Epithelial cell of esophagus (primary cell): ENCODE measurements at regions not wholly inside any gene's neighbourhood (a gene's known extent, or its start where the extent isn't known, plus 50 kb on each side); places are given as distances from the start of the nearest gene placed in this dataset.

Source experiments
- DNase-seq: peaks from one replicate; pipeline ENCODE4 v3.0.0; 2010; ENCODE audit warnings: low read depth
- H3K4me3 ChIP-seq: 2 replicates; pipeline ENCODE4 v1.5.1; 2011; ENCODE audit warnings: mild to moderate bottlenecking, low read length, control low read depth
- TF ChIP-seq, protein P1 (sequence below): IDR thresholded peaks from 2 replicates; pipeline ENCODE4 v1.5.1; 2011; ENCODE audit warnings: low read depth, mild to moderate bottlenecking, low read length, control low read depth, inconsistent platforms; ENCODE audit not compliant: insufficient read depth; ENCODE audit errors: missing control alignments

DNA sequence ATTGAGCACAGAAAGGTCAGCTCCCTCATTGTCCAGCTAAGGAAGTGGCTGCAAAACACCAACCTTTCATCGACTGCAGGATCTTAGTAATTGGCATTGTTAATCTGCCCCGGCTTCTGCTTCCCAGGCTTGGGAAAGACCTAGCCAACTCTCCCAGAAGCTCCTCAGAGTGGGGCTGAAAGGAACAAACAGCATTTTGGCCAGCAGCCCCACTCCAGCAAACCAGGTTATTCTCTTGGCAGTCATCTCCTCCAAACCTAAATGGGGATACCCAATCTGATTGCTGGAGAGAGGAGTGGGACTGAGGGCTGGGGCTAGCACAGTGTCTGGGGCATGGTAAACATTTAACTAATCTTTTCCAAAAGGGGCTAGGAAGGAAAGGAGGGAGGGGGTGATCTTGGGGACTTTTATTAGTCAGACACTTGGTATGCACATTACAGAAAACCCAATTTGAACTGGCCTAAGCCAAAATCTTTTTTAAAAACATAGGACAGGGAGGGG lies 294.4 kb downstream of the MN1 start:
- TF ChIP-seq, protein P1, sequence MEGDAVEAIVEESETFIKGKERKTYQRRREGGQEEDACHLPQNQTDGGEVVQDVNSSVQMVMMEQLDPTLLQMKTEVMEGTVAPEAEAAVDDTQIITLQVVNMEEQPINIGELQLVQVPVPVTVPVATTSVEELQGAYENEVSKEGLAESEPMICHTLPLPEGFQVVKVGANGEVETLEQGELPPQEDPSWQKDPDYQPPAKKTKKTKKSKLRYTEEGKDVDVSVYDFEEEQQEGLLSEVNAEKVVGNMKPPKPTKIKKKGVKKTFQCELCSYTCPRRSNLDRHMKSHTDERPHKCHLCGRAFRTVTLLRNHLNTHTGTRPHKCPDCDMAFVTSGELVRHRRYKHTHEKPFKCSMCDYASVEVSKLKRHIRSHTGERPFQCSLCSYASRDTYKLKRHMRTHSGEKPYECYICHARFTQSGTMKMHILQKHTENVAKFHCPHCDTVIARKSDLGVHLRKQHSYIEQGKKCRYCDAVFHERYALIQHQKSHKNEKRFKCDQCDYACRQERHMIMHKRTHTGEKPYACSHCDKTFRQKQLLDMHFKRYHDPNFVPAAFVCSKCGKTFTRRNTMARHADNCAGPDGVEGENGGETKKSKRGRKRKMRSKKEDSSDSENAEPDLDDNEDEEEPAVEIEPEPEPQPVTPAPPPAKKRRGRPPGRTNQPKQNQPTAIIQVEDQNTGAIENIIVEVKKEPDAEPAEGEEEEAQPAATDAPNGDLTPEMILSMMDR, result no peak
- H3K4me3 ChIP-seq, result no peak overlapping the region
- DNase-seq, result no peak

DNA sequence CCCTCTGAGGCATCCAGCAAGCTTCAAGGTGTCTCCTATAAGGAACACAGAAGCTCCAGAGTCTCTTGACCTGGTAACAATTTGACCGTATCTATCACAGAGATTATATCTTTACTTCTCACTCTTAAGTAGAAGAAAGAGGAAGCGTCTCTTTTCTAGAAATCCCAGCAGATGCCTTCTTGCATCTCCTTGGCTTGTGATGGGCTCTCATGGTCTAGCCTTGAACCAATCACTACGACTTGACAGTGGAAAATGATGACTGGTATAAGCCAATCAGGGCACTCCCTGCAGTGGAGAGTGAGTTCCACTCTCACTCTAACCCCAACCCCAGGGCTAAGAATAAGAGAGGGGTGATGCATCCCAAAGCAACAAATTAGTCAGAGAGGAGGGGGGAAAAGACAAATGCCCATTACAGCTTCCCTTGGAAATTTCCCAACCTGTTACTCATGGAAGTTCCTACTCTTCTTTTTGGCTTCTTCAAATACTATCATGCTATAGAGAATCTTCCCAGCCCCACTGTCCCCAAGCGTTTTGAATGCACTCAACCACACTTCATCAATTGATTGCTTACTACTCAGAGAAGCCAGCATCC lies 293.5 kb downstream of the MN1 start:
- H3K4me3 ChIP-seq, result no peak overlapping the region
- peak; percentile 61 for DNase-seq
- TF ChIP-seq, protein P1, result no peak

DNA sequence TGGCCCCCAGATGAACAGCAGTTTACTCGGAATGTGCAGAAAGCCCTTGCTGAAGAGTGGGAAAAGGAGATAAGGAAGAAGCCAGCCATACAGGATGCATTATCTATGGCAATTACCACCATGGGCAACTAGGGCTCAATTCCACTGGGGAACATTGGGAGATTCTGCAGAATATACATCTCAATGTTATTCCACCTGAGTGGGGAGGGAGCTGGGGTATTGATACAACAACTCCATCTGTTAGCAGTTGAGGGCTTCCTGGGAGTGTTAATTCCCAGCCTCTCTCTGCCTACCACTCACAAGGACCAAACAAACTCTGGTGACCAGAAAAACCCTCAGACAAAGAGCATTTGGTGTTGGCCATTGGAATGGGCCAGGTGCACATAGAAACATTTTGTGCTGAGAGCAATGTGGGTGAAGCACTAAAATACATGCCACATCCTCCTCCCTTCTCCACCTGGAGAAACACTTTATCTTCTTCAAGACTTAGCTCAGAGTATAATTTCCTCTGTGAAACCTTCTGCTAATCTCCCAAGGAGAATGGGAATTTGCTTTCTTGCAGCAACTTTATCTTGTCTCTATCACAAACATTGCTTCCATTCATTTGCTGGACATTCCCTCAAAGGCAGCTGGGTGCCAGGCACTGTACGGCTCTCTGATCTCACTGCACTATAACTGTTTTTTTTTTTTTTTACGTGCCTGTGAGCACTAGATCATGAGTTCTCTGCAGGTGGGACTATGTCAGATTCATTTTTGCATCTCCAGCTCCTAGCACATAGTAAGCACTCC lies 292.2 kb downstream of the MN1 start:
- TF ChIP-seq, protein P1, result no peak
- H3K4me3 ChIP-seq, result no peak overlapping the region
- no peak for DNase-seq

DNA sequence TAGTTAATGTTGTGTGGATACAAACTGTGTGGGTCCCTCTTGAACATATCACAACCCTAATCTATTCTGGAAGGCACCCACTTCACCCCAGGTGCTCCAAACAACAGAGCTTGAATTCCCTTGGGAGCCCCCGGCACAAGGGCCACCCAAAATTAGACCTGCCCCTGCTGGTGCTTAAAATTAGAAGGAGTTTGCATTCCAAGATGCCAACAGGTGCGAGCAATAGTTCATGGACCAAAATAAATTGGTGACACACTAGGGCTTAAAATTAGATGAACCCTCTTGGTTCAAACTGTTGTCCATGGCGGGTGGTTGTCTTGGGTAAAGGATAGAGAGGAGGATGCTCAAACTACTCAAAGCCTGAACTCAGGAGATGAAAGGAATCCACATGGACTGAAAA lies 291.5 kb downstream of the MN1 start:
- no peak overlapping the region for H3K4me3 ChIP-seq
- TF ChIP-seq, protein P1, result no peak
- DNase-seq, result no peak

DNA sequence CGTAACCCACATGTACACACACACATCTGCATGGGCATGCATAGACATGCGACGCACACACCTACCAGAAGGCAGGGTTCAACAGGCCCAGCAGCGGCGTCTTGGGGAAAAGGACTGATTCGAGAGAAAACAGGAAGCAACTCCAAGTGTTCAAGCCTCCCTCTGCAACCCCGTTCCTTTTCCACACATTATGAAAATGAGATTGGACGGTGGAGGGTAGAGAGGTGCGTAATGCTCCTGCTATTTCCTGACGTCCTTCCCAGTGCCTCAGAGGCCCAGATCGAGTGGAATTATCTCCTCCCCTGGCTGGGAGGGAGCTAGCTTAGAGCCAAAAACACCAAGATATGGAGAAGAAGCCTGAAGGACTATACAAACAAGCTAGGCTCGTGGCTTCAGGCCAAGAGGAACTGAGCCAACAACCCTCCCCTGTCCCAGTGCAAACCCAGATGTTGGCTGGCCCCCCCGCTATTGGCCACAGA lies 289.2 kb downstream of the MN1 start:
- TF ChIP-seq, protein P1, result no peak
- DNase-seq, result peak; percentile 100
- H3K4me3 ChIP-seq, result no peak overlapping the region

DNA sequence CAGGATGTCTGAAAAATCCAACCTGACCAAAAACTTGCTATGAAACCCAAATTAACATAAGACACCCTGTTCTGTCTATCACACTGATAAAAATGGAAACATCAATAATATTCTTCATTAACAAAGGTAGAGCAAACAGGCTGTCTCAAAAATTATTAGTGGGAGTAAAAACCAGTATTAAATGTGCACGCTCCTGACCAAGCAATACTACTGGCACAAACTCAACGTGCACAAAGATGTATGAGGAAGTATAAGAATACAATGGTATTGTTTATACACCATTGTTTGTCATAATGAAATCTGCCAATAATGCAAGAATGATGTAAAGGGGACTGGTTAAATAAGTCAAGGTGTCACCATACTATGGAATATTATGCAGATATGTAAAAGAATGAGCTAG lies 288.5 kb downstream of the MN1 start:
- no peak for DNase-seq
- no peak overlapping the region for H3K4me3 ChIP-seq
- TF ChIP-seq, protein P1, result no peak
